Common myeloid progenitor, CD34-positive (primary cell): ENCODE measurements at regions not wholly inside any gene's neighbourhood (a gene's known extent, or its start where the extent isn't known, plus 50 kb on each side); places are given as distances from the start of the nearest gene placed in this dataset.

ENCODE experiments used
- CTCF ChIA-PET: fragments of 350-600 bp; sonication (Branson Sonifier 250); formaldehyde crosslinking; loops from one replicate; lab custom pipeline; 2021; ENCODE audit warnings: antibody characterized with exemption; lab: Charles Lee
- POLR2A ChIA-PET: fragments of 350-600 bp; sonication (Branson Sonifier 250); formaldehyde crosslinking; loops from one replicate; lab custom pipeline; 2021; ENCODE audit warnings: antibody characterized with exemption; lab: Charles Lee
- DNase-seq, 3 donors: peaks; one replicate each; pipeline versions ENCODE4 v3.0.0 to v3.0.0-alpha.2; 2013
- H3K27ac ChIP-seq, 2 experiments: 1 replicate in 1 of 2; 2 replicates in 1 of 2; pipeline ENCODE4 v1.7.0; 2013; ENCODE audit warnings: inconsistent platforms in 2 of 2, low read length in 2 of 2, mild to moderate bottlenecking in 2 of 2, low read depth in 1 of 2, moderate library complexity in 1 of 2; ENCODE audit not compliant: severe bottlenecking in 2 of 2, insufficient read depth in 1 of 2, poor library complexity in 1 of 2
- H3K27me3 ChIP-seq, 5 experiments: replicated peaks in 2 of 5; 1 replicate in 3 of 5; 2 replicates in 2 of 5; pipeline versions ENCODE4 v1.6.1 to v1.7.0; 2013; ENCODE audit warnings: low read length in 4 of 5, mild to moderate bottlenecking in 2 of 5, moderate library complexity in 2 of 5, inconsistent platforms in 1 of 5; ENCODE audit not compliant: insufficient read depth in 5 of 5, control insufficient read depth in 4 of 5
- H3K36me3 ChIP-seq, 4 experiments: 1 replicate in 2 of 4; 2 replicates in 2 of 4; pipeline versions ENCODE4 v1.6.1 to v1.7.0; 2013; ENCODE audit warnings: low read length in 3 of 4, control low read depth in 1 of 4, mild to moderate bottlenecking in 1 of 4; ENCODE audit not compliant: control insufficient read depth in 4 of 4, insufficient read depth in 4 of 4
- H3K4me1 ChIP-seq, 4 experiments: 1 replicate in 3 of 4; 2 replicates in 1 of 4; pipeline versions ENCODE4 v1.6.1 to v1.7.1; 2013; ENCODE audit warnings: low read length in 3 of 4, mild to moderate bottlenecking in 3 of 4, control low read depth in 1 of 4, inconsistent platforms in 1 of 4, moderate library complexity in 1 of 4; ENCODE audit not compliant: control insufficient read depth in 4 of 4, insufficient read depth in 4 of 4; ENCODE audit errors: control extremely low read depth in 1 of 4
- H3K4me3 ChIP-seq, 7 experiments: 1 replicate in 4 of 7; 2 replicates in 3 of 7; pipeline versions ENCODE4 v1.5.1 to v1.7.0; 2013; ENCODE audit warnings: mild to moderate bottlenecking in 7 of 7, low read length in 6 of 7, moderate library complexity in 6 of 7, inconsistent platforms in 2 of 7, low read depth in 2 of 7, control low read depth in 1 of 7; ENCODE audit not compliant: insufficient read depth in 4 of 7, control insufficient read depth in 1 of 7; ENCODE audit errors: extremely low read depth in 1 of 7
- H3K9me3 ChIP-seq, 5 experiments: 1 replicate in 4 of 5; 2 replicates in 1 of 5; pipeline versions ENCODE4 v1.6.1 to v1.7.1; 2013; ENCODE audit warnings: low read length in 4 of 5, mild to moderate bottlenecking in 2 of 5, inconsistent platforms in 1 of 5, low read depth in 1 of 5, moderate library complexity in 1 of 5; ENCODE audit not compliant: control insufficient read depth in 4 of 5, insufficient read depth in 2 of 5; ENCODE audit errors: control extremely low read depth in 1 of 5
- WGBS: methylation state at CpG from one replicate; pipeline ENCODE4 v1.1.5; 2013; ENCODE audit not compliant: insufficient coverage; 5-methylcytosine and 5-hydroxymethylcytosine counted together

- ChIA-PET CTCF (no interaction called here), POLR2A (no interaction called here)
- H3K4me1 ChIP-seq, result no peaks in the 10 kb centered on the region
- H3K9me3 ChIP-seq, result peaks cover 0 to 9% (median 0%) of the 10 kb centered on the region in 5 experiments
- H3K27ac ChIP-seq, result no peak overlapping the region
- H3K36me3 ChIP-seq, result no peaks in the 10 kb centered on the region
- no peaks in the 10 kb centered on the region for H3K27me3 ChIP-seq
- no peak overlapping the region for H3K4me3 ChIP-seq
- 100% methylated on average over 1 of the region's 2 CpGs for whole genome bisulfite sequencing
- no peak for DNase-seq
These were observed 212.1 kb downstream of the BMP2 start for GRCh38 chr20:6979621-6980020.

GRCh38 chr20:6993011-6993410 lies 225.5 kb downstream of the BMP2 start:
- no peak overlapping the region for H3K27ac ChIP-seq
- ChIA-PET CTCF (no interaction called here), POLR2A (no interaction called here)
- no peaks in the 10 kb centered on the region for H3K27me3 ChIP-seq
- H3K4me1 ChIP-seq, result no peaks in the 10 kb centered on the region
- DNase-seq, result no peak
- no peak overlapping the region for H3K4me3 ChIP-seq
- WGBS, result 83% methylated on average over 1 of the region's 2 CpGs
- no peaks in the 10 kb centered on the region for H3K36me3 ChIP-seq
- H3K9me3 ChIP-seq, result no peaks in the 10 kb centered on the region

GRCh38 chr20:6993511-6993910 lies 226.0 kb downstream of the BMP2 start:
- Histone ChIP-seq H3K4me1 (no peaks in the 10 kb centered on the region), H3K36me3 (no peaks in the 10 kb centered on the region), H3K4me3 (no peak overlapping the region), H3K27ac (no peak overlapping the region), H3K9me3 (no peaks in the 10 kb centered on the region), H3K27me3 (no peaks in the 10 kb centered on the region)
- DNase-seq, result no peak
- ChIA-PET CTCF (interaction anchor here (0.8 kb wide), 1 partner anchor 18 kb away, joined by 3 read pairs; no protein-coding TSS in a partner anchor), POLR2A (no interaction called here)
- WGBS, result 100% methylated on average over 3 of the region's 7 CpGs

GRCh38 chr20:6994452-6994851 lies 227.0 kb downstream of the BMP2 start:
- Histone ChIP-seq H3K4me3 (no peak overlapping the region), H3K9me3 (no peaks in the 10 kb centered on the region), H3K36me3 (no peaks in the 10 kb centered on the region), H3K27me3 (no peaks in the 10 kb centered on the region), H3K27ac (no peak overlapping the region), H3K4me1 (no peaks in the 10 kb centered on the region)
- DNase-seq, result no peak
- whole genome bisulfite sequencing, result 100% methylated on average over 3 of the region's 3 CpGs
- ChIA-PET CTCF (interaction anchor here (0.8 kb wide), 1 partner anchor 17 kb away, joined by 3 read pairs; no protein-coding TSS in a partner anchor), POLR2A (no interaction called here)

GRCh38 chr20:6998909-6999308 lies 231.4 kb downstream of the BMP2 start:
- no peaks in the 10 kb centered on the region for H3K27me3 ChIP-seq
- peaks cover 0 to 3% (median 0%) of the 10 kb centered on the region in 4 experiments for H3K4me1 ChIP-seq
- CTCF ChIA-PET, result interaction anchor here (0.6 kb wide), 1 partner anchor 487 kb away, joined by 3 read pairs; no protein-coding TSS in a partner anchor
- H3K27ac ChIP-seq, result no peak overlapping the region
- POLR2A ChIA-PET, result no interaction called here
- no peaks in the 10 kb centered on the region for H3K36me3 ChIP-seq
- no CpG with 5 or more reads among the region's 2 CpGs for WGBS
- H3K9me3 ChIP-seq, result no peaks in the 10 kb centered on the region
- no peak overlapping the region for H3K4me3 ChIP-seq
- no peak for DNase-seq

- H3K36me3 ChIP-seq, result no peaks in the 10 kb centered on the region
- H3K4me1 ChIP-seq, result peaks cover 0 to 3% (median 0%) of the 10 kb centered on the region in 4 experiments
- no peak overlapping the region for H3K4me3 ChIP-seq
- 92% methylated on average over 5 of the region's 6 CpGs for WGBS
- no peaks in the 10 kb centered on the region for H3K9me3 ChIP-seq
- no peaks in the 10 kb centered on the region for H3K27me3 ChIP-seq
- ChIA-PET POLR2A (no interaction called here), CTCF (interaction anchor here (0.6 kb wide), 1 partner anchor 487 kb away, joined by 3 read pairs; no protein-coding TSS in a partner anchor)
- no peak overlapping the region for H3K27ac ChIP-seq
- DNase-seq, result no peak
These were observed 231.9 kb downstream of the BMP2 start for GRCh38 chr20:6999381-6999780.

- 50% methylated on average over 1 of the region's 1 CpG for WGBS
- CTCF ChIA-PET, result no interaction called here
- peaks cover 0 to 3% (median 0%) of the 10 kb centered on the region in 4 experiments for H3K4me1 ChIP-seq
- no peaks in the 10 kb centered on the region for H3K36me3 ChIP-seq
- DNase-seq, result peak; percentile 1 to 59 (median 36)
- no peaks in the 10 kb centered on the region for H3K27me3 ChIP-seq
- H3K27ac ChIP-seq, result no peak overlapping the region
- peaks cover 0 to 5% (median 0%) of the 10 kb centered on the region in 5 experiments for H3K9me3 ChIP-seq
- POLR2A ChIA-PET, result no interaction called here
- no peak overlapping the region for H3K4me3 ChIP-seq
These were observed 236.1 kb downstream of the BMP2 start for GRCh38 chr20:7003598-7003997.
